NB4 (cell line): ENCODE measurements at regions not wholly inside any gene's neighbourhood (a gene's known extent, or its start where the extent isn't known, plus 50 kb on each side); places are given as distances from the start of the nearest gene placed in this dataset.

Experiments
- CTCF ChIP-seq: IDR thresholded peaks from one replicate; pipeline ENCODE4 v1.5.1; 2012; ENCODE audit warnings: low read depth, low read length
- MAX ChIP-seq: IDR thresholded peaks from 2 replicates; pipeline ENCODE4 v1.6.1; 2011; ENCODE audit warnings: low read depth, low read length
- MYC ChIP-seq: IDR thresholded peaks from 2 replicates; pipeline ENCODE4 v1.6.1; 2011; ENCODE audit warnings: low read depth, low read length
- POLR2A ChIP-seq: IDR thresholded peaks from 2 replicates; pipeline ENCODE4 v1.6.1; 2011; ENCODE audit warnings: mild to moderate bottlenecking; ENCODE audit not compliant: insufficient read length; ENCODE audit errors: extremely low read depth

GRCh38 chr7:135799881-135800280, 51.3 kb upstream of the FAM180A start:
- TF ChIP-seq CTCF, result no peak
- TF ChIP-seq MYC, result no peak
- TF ChIP-seq POLR2A, result no peak
- no peak for TF ChIP-seq MAX
